ENCODE measurements at regions not wholly inside any gene's neighbourhood (a gene's known extent, or its start where the extent isn't known, plus 50 kb on each side); places are given as distances from the start of the nearest gene placed in this dataset.

DNA sequence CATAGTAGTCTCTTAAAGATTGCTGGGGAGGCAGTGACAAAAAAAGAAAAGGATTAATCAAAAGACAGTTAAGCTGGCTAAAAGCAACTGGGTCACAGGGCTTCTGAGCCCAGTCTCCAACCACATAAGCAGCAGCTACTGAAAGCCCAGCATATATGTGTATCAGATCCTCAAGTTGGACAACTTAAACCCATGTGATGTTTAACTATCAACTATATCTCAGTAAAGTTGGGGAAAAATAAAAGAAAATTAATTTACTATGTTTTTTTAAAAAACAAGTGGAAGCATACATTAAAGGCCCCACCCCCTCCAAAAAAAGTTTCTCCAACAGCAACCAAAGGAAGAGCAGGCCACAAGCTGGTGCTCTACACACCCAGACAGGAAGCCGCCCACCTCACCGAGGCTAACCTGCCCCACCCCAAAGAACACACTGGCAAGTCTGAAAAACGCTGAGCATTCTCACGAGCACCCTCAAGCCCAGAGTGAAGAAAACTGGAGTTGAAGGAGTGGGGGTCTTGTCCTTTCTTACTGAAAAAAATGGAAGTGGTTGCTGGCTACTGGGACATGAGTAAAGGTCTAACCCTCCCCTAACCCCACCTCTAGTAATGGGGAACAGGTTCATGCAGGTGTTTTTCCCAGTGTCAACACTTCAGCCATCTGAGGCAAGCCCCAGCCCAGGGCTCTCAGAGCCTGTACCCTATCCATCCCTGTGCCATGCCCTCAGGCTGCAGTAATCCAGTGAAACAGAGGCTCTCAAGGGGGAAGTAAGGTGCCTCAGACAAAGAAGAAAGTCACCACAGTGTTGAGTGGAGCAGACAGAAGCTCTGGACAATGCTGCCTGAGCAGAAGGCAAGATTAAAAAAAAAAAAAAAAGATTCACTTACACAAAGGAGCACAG lies 106.3 kb downstream of the GYPC start:
- no peak overlapping the region for H3K27ac ChIP-seq (ENCODE audit: low read depth, low read length)
- WGBS = 95% methylated on average over 4 of the region's 4 CpGs
- no peak overlapping the region for H3K9ac ChIP-seq (ENCODE audit: low read depth, low read length)
- no peaks in the 10 kb centered on the region for H3K9me3 ChIP-seq (ENCODE audit: insufficient read depth, low read depth, low read length)
- no peaks in the 10 kb centered on the region for H3K27me3 ChIP-seq (ENCODE audit: insufficient read depth, low read length)
- H3K36me3 ChIP-seq (ENCODE audit: insufficient read depth, low read length) = no peaks in the 10 kb centered on the region
- H3K4me1 ChIP-seq (ENCODE audit: insufficient read depth, low read length) = peaks cover 6% of the 10 kb centered on the region; the same call in 1 of the 2 replicates
- H3K4me3 ChIP-seq (ENCODE audit: low read length) = no peak overlapping the region

DNA sequence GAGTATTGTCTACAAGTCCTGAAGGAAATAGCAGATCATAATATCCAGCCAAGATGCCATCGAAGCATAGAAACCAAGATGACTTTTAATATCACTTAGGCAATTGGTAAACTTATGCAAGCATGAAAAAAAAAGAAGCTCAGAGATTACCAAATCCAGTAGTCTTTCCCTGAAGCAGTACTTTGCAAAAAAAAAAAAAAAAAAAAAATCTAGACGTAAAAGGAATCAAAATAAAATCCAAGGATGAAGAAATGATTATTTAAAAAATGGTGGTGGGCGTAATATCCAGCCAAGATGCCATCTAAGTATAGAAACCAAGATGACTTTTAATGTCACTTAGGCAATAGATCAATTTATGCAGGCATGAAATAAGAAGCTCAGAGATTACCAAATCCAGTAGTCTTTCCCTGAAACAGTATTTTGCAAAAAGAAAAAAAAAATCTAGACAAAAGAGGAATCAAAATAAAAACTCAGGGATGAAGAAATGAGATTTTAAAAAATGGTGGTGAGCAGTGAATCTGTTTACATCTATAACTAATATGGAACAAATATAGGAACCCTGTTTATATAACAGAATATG lies 108.8 kb downstream of the GYPC start:
- Histone ChIP-seq H3K27me3 (ENCODE audit: insufficient read depth, low read length) (no peaks in the 10 kb centered on the region), H3K9me3 (ENCODE audit: insufficient read depth, low read depth, low read length) (no peaks in the 10 kb centered on the region), H3K4me1 (ENCODE audit: insufficient read depth, low read length) (no peaks in the 10 kb centered on the region), H3K36me3 (ENCODE audit: insufficient read depth, low read length) (no peaks in the 10 kb centered on the region), H3K4me3 (ENCODE audit: low read length) (no peak overlapping the region), H3K9ac (ENCODE audit: low read depth, low read length) (no peak overlapping the region), H3K27ac (ENCODE audit: low read depth, low read length) (no peak overlapping the region)
- 97% methylated on average over 2 of the region's 3 CpGs for WGBS

DNA sequence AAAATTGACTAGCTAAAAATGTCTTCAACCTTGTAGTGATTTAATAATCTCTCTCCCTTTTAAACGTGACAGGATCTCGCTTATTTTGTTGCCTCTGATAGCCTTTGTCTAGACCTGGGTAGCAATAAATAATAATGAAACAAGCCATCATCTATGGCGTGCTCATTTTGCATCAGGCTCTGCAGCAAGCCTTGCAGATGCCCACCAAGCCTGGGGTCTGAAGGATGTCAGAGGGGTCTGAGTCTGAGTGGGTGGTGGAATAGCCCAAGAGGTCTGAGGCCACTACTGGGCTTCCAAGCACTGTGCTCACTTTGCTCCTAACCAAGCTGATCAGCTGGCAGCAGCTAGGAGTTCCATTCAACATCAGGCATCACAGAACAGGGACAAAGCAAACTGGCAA lies 109.4 kb downstream of the GYPC start:
- H3K27ac ChIP-seq (ENCODE audit: low read depth, low read length) = no peak overlapping the region
- H3K4me1 ChIP-seq (ENCODE audit: insufficient read depth, low read length) = no peaks in the 10 kb centered on the region
- H3K9me3 ChIP-seq (ENCODE audit: insufficient read depth, low read depth, low read length) = no peaks in the 10 kb centered on the region
- no peaks in the 10 kb centered on the region for H3K36me3 ChIP-seq (ENCODE audit: insufficient read depth, low read length)
- H3K27me3 ChIP-seq (ENCODE audit: insufficient read depth, low read length) = no peaks in the 10 kb centered on the region
- H3K9ac ChIP-seq (ENCODE audit: low read depth, low read length) = no peak overlapping the region
- WGBS = 90% methylated on average over 3 of the region's 3 CpGs
- H3K4me3 ChIP-seq (ENCODE audit: low read length) = no peak overlapping the region

DNA sequence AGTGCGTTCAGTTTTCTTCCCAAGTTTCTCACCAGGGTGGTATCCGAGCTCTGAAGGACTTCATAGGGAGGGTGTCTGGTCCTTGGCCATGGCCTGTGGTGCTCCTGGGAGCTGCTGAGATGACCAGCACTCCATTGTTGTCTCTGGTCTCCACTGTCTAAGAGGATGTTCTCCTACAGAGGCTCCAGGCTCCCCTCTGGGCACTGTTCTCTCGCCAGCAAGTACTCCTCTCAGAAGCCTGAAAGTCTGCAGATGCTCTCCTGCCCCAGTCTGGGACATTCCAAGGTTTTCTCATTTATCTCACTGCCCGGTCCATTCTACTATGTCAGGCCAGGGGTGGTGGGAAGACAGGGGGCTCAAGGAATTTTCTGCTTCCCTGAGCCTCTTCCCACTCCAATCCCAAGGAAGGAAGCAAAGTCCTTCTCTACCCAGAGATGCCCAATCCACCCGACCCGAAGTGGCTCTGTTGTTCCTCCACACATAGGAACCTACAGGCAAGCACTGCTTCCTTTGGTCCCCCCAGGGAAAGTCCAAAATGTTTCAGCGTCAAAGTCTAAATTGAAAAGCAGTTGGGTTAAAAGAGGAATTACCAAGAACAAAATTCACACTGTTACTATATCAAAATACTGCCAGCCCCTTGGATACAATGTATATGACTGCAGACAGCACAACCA lies 110.5 kb downstream of the GYPC start:
- Histone ChIP-seq H3K9me3 (ENCODE audit: insufficient read depth, low read depth, low read length) (no peaks in the 10 kb centered on the region), H3K27ac (ENCODE audit: low read depth, low read length) (no peak overlapping the region), H3K4me1 (ENCODE audit: insufficient read depth, low read length) (no peaks in the 10 kb centered on the region), H3K9ac (ENCODE audit: low read depth, low read length) (no peak overlapping the region), H3K4me3 (ENCODE audit: low read length) (no peak overlapping the region), H3K27me3 (ENCODE audit: insufficient read depth, low read length) (no peaks in the 10 kb centered on the region), H3K36me3 (ENCODE audit: insufficient read depth, low read length) (no peaks in the 10 kb centered on the region)
- 92% methylated on average over 6 of the region's 7 CpGs for WGBS

GRCh38 chr2:126766969-126767296 lies 111.0 kb downstream of the GYPC start:
- no peak overlapping the region for H3K4me3 ChIP-seq (ENCODE audit: low read length)
- H3K9me3 ChIP-seq (ENCODE audit: insufficient read depth, low read depth, low read length) = no peaks in the 10 kb centered on the region
- H3K4me1 ChIP-seq (ENCODE audit: insufficient read depth, low read length) = no peaks in the 10 kb centered on the region
- no peak overlapping the region for H3K9ac ChIP-seq (ENCODE audit: low read depth, low read length)
- no peaks in the 10 kb centered on the region for H3K36me3 ChIP-seq (ENCODE audit: insufficient read depth, low read length)
- no peak overlapping the region for H3K27ac ChIP-seq (ENCODE audit: low read depth, low read length)
- 92% methylated on average over 7 of the region's 7 CpGs for WGBS
- no peaks in the 10 kb centered on the region for H3K27me3 ChIP-seq (ENCODE audit: insufficient read depth, low read length)

DNA sequence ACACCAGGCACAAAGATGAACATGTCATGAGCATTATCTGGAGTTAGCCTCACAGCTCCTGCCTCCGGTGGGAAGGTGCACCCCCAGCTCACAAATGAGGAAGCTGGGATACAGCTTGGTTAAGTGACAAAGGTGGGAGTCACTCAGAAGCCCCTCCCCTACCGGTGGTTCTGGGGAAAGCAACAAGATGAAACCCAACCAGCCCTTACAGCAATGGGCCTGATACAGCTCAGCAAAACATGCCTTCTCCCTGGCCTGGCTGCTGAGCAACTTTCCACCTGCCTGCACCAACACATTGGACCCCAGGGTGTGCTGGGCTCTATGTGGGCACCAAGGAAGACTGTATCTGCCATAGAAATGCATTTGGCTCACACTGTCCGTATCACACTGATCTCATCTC lies 113.2 kb downstream of the GYPC start:
- H3K4me1 ChIP-seq (ENCODE audit: insufficient read depth, low read length) = no peaks in the 10 kb centered on the region
- 86% methylated on average over 3 of the region's 3 CpGs for WGBS
- H3K9ac ChIP-seq (ENCODE audit: low read depth, low read length) = no peak overlapping the region
- no peaks in the 10 kb centered on the region for H3K27me3 ChIP-seq (ENCODE audit: insufficient read depth, low read length)
- H3K27ac ChIP-seq (ENCODE audit: low read depth, low read length) = no peak overlapping the region
- no peak overlapping the region for H3K4me3 ChIP-seq (ENCODE audit: low read length)
- no peaks in the 10 kb centered on the region for H3K9me3 ChIP-seq (ENCODE audit: insufficient read depth, low read depth, low read length)
- no peaks in the 10 kb centered on the region for H3K36me3 ChIP-seq (ENCODE audit: insufficient read depth, low read length)

DNA sequence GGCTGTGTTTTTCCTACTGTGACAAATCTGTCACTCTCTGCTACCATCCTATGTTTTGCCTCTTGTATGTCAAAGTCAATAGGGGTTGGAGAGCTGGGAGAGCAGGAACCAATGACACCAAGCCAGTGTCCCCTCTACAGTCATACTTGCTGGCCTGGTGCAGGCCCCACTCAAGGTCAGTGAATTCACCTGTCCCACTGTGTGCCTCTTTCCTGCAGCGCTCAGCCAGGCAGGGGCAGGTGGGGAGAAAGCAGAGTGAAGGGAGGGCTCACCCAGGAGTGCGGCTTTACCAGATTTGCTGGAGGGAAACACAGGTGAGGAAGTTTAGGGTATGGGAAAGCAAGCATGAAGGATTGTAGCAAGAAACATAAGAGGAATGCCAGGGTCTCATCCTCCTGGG lies 114.5 kb downstream of the GYPC start:
- Histone ChIP-seq H3K27ac (ENCODE audit: low read depth, low read length) (no peak overlapping the region), H3K27me3 (ENCODE audit: insufficient read depth, low read length) (no peaks in the 10 kb centered on the region), H3K4me1 (ENCODE audit: insufficient read depth, low read length) (no peaks in the 10 kb centered on the region), H3K36me3 (ENCODE audit: insufficient read depth, low read length) (no peaks in the 10 kb centered on the region), H3K4me3 (ENCODE audit: low read length) (no peak overlapping the region), H3K9me3 (ENCODE audit: insufficient read depth, low read depth, low read length) (no peaks in the 10 kb centered on the region), H3K9ac (ENCODE audit: low read depth, low read length) (no peak overlapping the region)
- WGBS = 97% methylated on average over 2 of the region's 2 CpGs

DNA sequence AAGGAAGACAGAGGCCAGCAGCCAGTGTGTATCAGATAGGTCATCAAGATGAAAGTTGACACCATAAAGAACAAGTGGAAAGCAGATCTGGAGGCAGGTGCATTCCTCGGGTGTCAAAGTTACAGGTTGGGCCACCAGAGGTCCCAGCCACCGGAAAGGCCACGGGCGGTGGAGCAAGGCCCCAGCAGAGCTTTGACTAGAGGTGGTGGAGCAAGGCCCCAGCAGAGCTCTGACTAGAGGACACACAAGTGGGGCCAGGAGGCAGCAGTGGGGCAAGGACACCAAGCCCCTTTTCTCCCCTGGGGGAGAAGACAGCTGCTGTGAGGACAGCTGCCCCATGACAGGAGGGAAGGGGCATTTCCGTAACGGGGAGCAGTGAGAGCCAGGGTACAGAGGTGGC lies 115.1 kb downstream of the GYPC start:
- H3K9ac ChIP-seq (ENCODE audit: low read depth, low read length) = no peak overlapping the region
- no peak overlapping the region for H3K4me3 ChIP-seq (ENCODE audit: low read length)
- H3K27ac ChIP-seq (ENCODE audit: low read depth, low read length) = no peak overlapping the region
- no peaks in the 10 kb centered on the region for H3K36me3 ChIP-seq (ENCODE audit: insufficient read depth, low read length)
- 92% methylated on average over 6 of the region's 6 CpGs for WGBS
- no peaks in the 10 kb centered on the region for H3K9me3 ChIP-seq (ENCODE audit: insufficient read depth, low read depth, low read length)
- H3K27me3 ChIP-seq (ENCODE audit: insufficient read depth, low read length) = peaks cover 4% of the 10 kb centered on the region
- no peaks in the 10 kb centered on the region for H3K4me1 ChIP-seq (ENCODE audit: insufficient read depth, low read length)

GRCh38 chr2:126771501-126772195 lies 115.7 kb downstream of the GYPC start:
- 91% methylated on average over 33 of the region's 33 CpGs for WGBS
- Histone ChIP-seq H3K4me3 (ENCODE audit: low read length) (no peak overlapping the region), H3K27ac (ENCODE audit: low read depth, low read length) (no peak overlapping the region), H3K4me1 (ENCODE audit: insufficient read depth, low read length) (no peaks in the 10 kb centered on the region), H3K9ac (ENCODE audit: low read depth, low read length) (no peak overlapping the region), H3K9me3 (ENCODE audit: insufficient read depth, low read depth, low read length) (no peaks in the 10 kb centered on the region), H3K36me3 (ENCODE audit: insufficient read depth, low read length) (no peaks in the 10 kb centered on the region), H3K27me3 (ENCODE audit: insufficient read depth, low read length) (peaks cover 7% of the 10 kb centered on the region)

- Histone ChIP-seq H3K27ac (ENCODE audit: low read depth, low read length) (no peak overlapping the region), H3K4me1 (ENCODE audit: insufficient read depth, low read length) (0 out of 2 replicates have a peak, but pooled peaks cover 4% of the 10 kb centered on the region), H3K9ac (ENCODE audit: low read depth, low read length) (no peak overlapping the region), H3K4me3 (ENCODE audit: low read length) (no peak overlapping the region), H3K9me3 (ENCODE audit: insufficient read depth, low read depth, low read length) (no peaks in the 10 kb centered on the region), H3K36me3 (ENCODE audit: insufficient read depth, low read length) (no peaks in the 10 kb centered on the region), H3K27me3 (ENCODE audit: insufficient read depth, low read length) (peaks cover 7% of the 10 kb centered on the region)
- 98% methylated on average over 6 of the region's 6 CpGs for WGBS
These were observed 118.3 kb downstream of the GYPC start for GRCh38 chr2:126774290-126774689.

GRCh38 chr2:126774761-126775160 lies 118.8 kb downstream of the GYPC start:
- Histone ChIP-seq H3K27me3 (ENCODE audit: insufficient read depth, low read length) (peaks cover 7% of the 10 kb centered on the region), H3K9ac (ENCODE audit: low read depth, low read length) (no peak overlapping the region), H3K36me3 (ENCODE audit: insufficient read depth, low read length) (no peaks in the 10 kb centered on the region), H3K4me1 (ENCODE audit: insufficient read depth, low read length) (0 out of 2 replicates have a peak, but pooled peaks cover 4% of the 10 kb centered on the region), H3K9me3 (ENCODE audit: insufficient read depth, low read depth, low read length) (no peaks in the 10 kb centered on the region), H3K4me3 (ENCODE audit: low read length) (no peak overlapping the region), H3K27ac (ENCODE audit: low read depth, low read length) (no peak overlapping the region)
- 91% methylated on average over 7 of the region's 7 CpGs for WGBS

Data from HUES64 (cell line).